ENCODE measurements at regions not wholly inside any gene's neighbourhood (a gene's known extent, or its start where the extent isn't known, plus 50 kb on each side); places are given as distances from the start of the nearest gene placed in this dataset.

DNA sequence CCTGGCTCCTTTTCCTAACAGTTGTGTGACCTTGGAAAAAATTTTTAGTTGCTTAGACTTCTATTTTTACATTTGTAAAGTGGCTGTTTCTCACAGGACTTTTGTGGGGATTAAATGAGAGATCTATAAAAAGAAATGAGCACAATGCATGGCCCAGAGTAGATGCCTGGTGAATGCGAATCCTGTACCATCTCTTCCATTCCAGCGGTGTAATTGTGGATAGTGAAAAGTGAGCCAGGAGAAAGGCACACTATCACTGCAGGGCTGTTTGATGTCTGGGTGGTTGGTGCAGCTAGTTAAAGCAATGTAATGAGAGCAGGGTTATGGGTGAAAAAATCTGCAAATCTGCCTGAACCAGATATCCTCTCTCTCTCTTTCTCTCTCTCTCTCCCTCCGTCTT lies 347.5 kb upstream of the CITED2 start:
- TF ChIP-seq CTCF (IDR thresholded peaks at IDR 0.05; ENCODE audit: poor library complexity, severe bottlenecking) (no peak), POLR2AphosphoS5 (IDR thresholded peaks at IDR 0.05) (no peak), EP300 (conservative IDR thresholded peaks at IDR 0.05; ENCODE audit: poor library complexity, severe bottlenecking) (no peak), MXI1 (conservative IDR thresholded peaks at IDR 0.05; ENCODE audit: poor library complexity, severe bottlenecking) (no peak)

Measured in neural cell (in vitro differentiated cells).